BJ (cell line): ENCODE measurements at regions not wholly inside any gene's neighbourhood (a gene's known extent, or its start where the extent isn't known, plus 50 kb on each side); places are given as distances from the start of the nearest gene placed in this dataset.

Experiments
- CTCF ChIA-PET: fragments of 350-600 bp; formaldehyde crosslinking; extraction: SDS; loops from one replicate; lab custom pipeline; 2021; ENCODE audit warnings: antibody characterized with exemption, inconsistent platforms; lab: Yijun Ruan, JAX
- POLR2A ChIA-PET: fragments of 300-600 bp; sonication (Branson Sonifier 250); formaldehyde crosslinking; extraction: SDS; loops from one replicate; lab custom pipeline; 2021; ENCODE audit warnings: antibody characterized with exemption; lab: Charles Lee
- DNase-seq: peaks from one replicate; pipeline ENCODE4 v3.0.0-alpha.2; 2011; ENCODE audit warnings: low read depth
- H3K27me3 ChIP-seq: 2 replicates; pipeline ENCODE4 v1.6.0; 2011; ENCODE audit warnings: low read length; ENCODE audit not compliant: control insufficient read depth, insufficient read depth
- H3K36me3 ChIP-seq: 2 replicates; pipeline ENCODE4 v1.5.1; 2011; ENCODE audit warnings: low read length; ENCODE audit not compliant: control insufficient read depth, insufficient read depth
- H3K4me3 ChIP-seq: 2 replicates; pipeline ENCODE4 v1.5.1; 2011; ENCODE audit warnings: low read depth, mild to moderate bottlenecking, control low read depth, low read length
- CTCF ChIP-seq: IDR thresholded peaks from 2 replicates; pipeline ENCODE4 v1.5.1; 2011; ENCODE audit warnings: low read depth, mild to moderate bottlenecking, control low read depth, inconsistent platforms, low read length, moderate library complexity; ENCODE audit not compliant: insufficient read depth

GRCh38 chr15:47398594-47398993, 318.7 kb upstream of the SEMA6D start:
- ChIA-PET POLR2A (no interaction called here), CTCF (no interaction called here)
- no peak for TF ChIP-seq CTCF
- no peaks in the 10 kb centered on the region for H3K27me3 ChIP-seq
- DNase-seq = no peak
- H3K36me3 ChIP-seq = no peaks in the 10 kb centered on the region
- H3K4me3 ChIP-seq = no peak overlapping the region

GRCh38 chr15:47399100-47399499, 318.2 kb upstream of the SEMA6D start:
- TF ChIP-seq CTCF = no peak
- ChIA-PET POLR2A (no interaction called here), CTCF (no interaction called here)
- Histone ChIP-seq H3K27me3 (no peaks in the 10 kb centered on the region), H3K36me3 (no peaks in the 10 kb centered on the region), H3K4me3 (no peak overlapping the region)
- no peak for DNase-seq

GRCh38 chr15:47400603-47401002, 316.7 kb upstream of the SEMA6D start:
- H3K36me3 ChIP-seq = no peaks in the 10 kb centered on the region
- DNase-seq = no peak
- no peak overlapping the region for H3K4me3 ChIP-seq
- TF ChIP-seq CTCF = no peak
- no peaks in the 10 kb centered on the region for H3K27me3 ChIP-seq
- CTCF ChIA-PET = interaction anchor here (1.0 to 1.6 kb wide), 2 partner anchors 9 to 10 kb away, joined by 3 to 4 read pairs; no protein-coding TSS in a partner anchor
- POLR2A ChIA-PET = no interaction called here

- DNase-seq = no peak
- ChIA-PET POLR2A (no interaction called here), CTCF (interaction anchor here (0.8 to 1.6 kb wide), 3 partner anchors 8 to 206 kb away, joined by 3 to 4 read pairs (median 3); no protein-coding TSS in a partner anchor)
- H3K27me3 ChIP-seq = no peaks in the 10 kb centered on the region
- TF ChIP-seq CTCF = no peak
- no peaks in the 10 kb centered on the region for H3K36me3 ChIP-seq
- H3K4me3 ChIP-seq = no peak overlapping the region
These were observed 315.9 kb upstream of the SEMA6D start for GRCh38 chr15:47401427-47401826.

- TF ChIP-seq CTCF = no peak
- CTCF ChIA-PET = no interaction called here
- H3K36me3 ChIP-seq = no peaks in the 10 kb centered on the region
- DNase-seq = no peak
- H3K4me3 ChIP-seq = no peak overlapping the region
- POLR2A ChIA-PET = no interaction called here
- no peaks in the 10 kb centered on the region for H3K27me3 ChIP-seq
These were observed 314.5 kb upstream of the SEMA6D start for GRCh38 chr15:47402829-47403228.
